GM12872 (cell line): ENCODE measurements at regions not wholly inside any gene's neighbourhood (a gene's known extent, or its start where the extent isn't known, plus 50 kb on each side); places are given as distances from the start of the nearest gene placed in this dataset.

Experiments used
- CTCF ChIP-seq: IDR thresholded peaks from 3 replicates; pipeline ENCODE4 v1.5.1; 2011; ENCODE audit warnings: low read depth, mild to moderate bottlenecking, low read length, moderate library complexity; ENCODE audit not compliant: insufficient read depth

- TF ChIP-seq CTCF, result no peak
These were observed 357.7 kb downstream of the BCOR start for GRCh38 chrX:39740078-39740477.

- no peak for TF ChIP-seq CTCF
These were observed 355.9 kb downstream of the BCOR start for GRCh38 chrX:39741904-39742303.

GRCh38 chrX:39745818-39746217 is 351.9 kb downstream of the BCOR start:
- no peak for TF ChIP-seq CTCF

GRCh38 chrX:39749135-39749534 is 348.6 kb downstream of the BCOR start:
- no peak for TF ChIP-seq CTCF

GRCh38 chrX:39749728-39750127 is 348.0 kb downstream of the BCOR start:
- TF ChIP-seq CTCF, result no peak

- no peak for TF ChIP-seq CTCF
These were observed 347.4 kb downstream of the BCOR start for GRCh38 chrX:39750256-39750790.

GRCh38 chrX:39750848-39751247 is 346.9 kb downstream of the BCOR start:
- no peak for TF ChIP-seq CTCF
